Stimulated activated CD4-positive, alpha-beta T cell treated with anti-CD3 and anti-CD28 coated beads, Interleukin-2, amount 100 ng/mL, for 4 hours (primary cell): ENCODE measurements at regions not wholly inside any gene's neighbourhood (a gene's known extent, or its start where the extent isn't known, plus 50 kb on each side); places are given as distances from the start of the nearest gene placed in this dataset.
"Not testable (repeated sequence)": the region's sequence is repeated elsewhere in the genome, so short reads cannot be mapped to it uniquely, and the experiment has no call there.

ENCODE experiments used
- DNase-seq: peaks from one replicate; pipeline ENCODE4 v3.0.0-alpha.2; 2020; ENCODE audit warnings: low read depth

DNA sequence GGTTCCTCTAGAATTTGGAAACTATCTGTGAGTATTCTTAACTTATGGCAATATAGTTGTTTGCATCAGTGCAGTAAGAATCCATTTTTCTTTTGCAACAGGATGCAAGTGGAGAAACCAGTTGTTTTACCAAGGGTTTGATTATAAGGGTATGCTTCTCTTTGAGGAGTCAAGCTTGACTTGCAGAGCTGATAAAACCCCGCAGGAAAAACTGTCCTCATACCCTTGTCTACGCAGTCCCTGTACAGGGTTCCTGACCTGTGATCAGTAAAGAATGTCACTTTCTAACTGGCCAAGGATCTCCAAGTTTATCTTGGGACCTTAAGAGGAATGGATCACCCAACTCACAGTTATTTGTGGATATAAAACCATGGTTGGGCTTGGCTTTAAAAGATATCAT is 161.1 kb upstream of the OLIG3 start:
- DNase-seq = no peak

DNA sequence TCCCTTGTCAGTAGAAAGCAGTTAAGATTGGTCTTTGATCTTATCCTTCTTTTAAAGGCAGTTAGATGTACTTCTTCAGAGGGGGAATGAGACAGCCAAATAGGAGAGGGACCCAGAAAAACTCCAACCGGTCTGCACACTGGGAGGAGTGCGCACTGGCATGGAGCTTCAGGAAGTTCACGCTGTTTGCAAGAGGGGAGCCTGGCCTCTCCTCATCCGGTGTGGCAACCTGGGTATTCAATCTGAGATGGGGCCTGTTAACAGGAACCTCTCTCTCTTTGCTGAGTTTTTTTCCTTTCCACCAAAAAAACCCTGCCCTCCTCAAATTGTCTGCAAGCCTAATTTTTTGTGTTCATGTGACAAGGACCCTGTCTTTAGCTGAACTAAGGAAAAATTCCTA is 162.5 kb upstream of the OLIG3 start:
- DNase-seq = no peak

DNA sequence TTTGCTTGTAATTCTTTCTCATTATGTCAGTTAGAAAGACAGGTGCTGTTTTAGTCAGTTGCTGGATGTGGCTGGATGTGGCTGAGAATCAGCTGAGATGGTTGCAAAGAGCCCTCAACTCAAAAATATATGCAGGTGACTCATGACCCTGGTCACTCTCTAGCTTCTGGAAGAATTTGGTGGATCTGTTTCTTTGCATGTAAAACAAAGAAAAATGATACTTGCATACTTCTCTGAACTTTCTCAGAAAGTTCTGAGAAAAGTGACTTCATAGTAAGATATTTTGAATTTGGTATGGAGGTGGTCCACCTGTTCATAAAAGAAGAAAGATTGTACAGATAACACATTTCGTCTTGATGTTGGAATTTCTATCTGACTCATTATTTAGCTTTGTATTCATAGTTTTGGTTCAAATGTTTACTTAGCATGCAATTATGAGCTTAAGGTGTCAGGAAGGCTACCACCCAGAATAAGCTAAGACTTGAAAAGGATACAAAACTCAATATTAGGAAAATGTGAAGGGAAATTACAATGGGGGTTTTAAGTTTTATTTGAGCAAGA is 163.2 kb upstream of the OLIG3 start:
- no peak for DNase-seq

DNA sequence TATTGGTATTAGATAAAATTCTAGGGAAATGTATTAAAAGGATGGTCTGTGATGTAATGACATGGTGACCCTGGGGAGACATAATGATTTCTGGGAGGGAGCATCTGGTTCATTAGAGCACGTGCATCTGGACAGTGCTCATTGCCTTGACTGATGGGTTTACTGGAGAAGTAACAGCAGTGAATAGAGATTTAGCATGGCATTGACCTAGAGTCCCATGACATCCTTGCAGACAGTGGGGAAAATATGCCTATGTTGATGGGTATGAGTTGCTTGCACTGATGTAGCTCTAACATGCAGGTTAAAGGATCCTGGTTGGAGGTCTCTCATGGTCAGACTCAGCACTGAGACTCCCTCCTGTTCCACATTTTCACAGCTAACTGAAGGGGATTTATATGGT is 164.1 kb upstream of the OLIG3 start:
- no peak for DNase-seq

DNA sequence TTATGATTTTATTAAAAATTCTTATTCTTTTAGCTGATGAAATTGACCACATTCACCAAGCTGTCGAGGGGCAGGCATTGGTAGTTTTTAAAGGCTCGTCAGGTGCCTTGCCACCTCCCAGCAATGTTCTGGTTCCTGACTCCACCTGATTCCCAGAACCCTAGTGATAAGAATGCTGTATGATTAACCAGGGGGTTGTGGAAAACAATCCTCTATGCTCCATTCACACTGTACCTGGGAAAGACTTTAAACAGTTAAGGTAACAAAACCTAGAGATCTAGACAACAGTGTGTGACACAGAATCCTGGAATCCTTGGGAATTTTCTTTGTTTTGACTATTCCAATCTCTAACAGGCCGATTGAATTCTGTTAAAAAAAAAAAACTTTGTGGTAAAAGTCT is 165.7 kb upstream of the OLIG3 start:
- DNase-seq = no peak

- DNase-seq = no peak
These were observed 166.1 kb upstream of the OLIG3 start for GRCh38 chr6:137660296-137660731.

GRCh38 chr6:137661601-137662000 is 167.4 kb upstream of the OLIG3 start:
- DNase-seq = peak; percentile 55

GRCh38 chr6:137664183-137664582 is 170.0 kb upstream of the OLIG3 start:
- DNase-seq = no peak

- DNase-seq = no peak
These were observed 171.2 kb upstream of the OLIG3 start for GRCh38 chr6:137665342-137665934.

GRCh38 chr6:137666202-137666774 is 172.1 kb upstream of the OLIG3 start:
- DNase-seq = no peak

- DNase-seq = no peak
These were observed 179.4 kb upstream of the OLIG3 start for GRCh38 chr6:137673603-137674002.

- DNase-seq = no peak
These were observed 182.7 kb upstream of the OLIG3 start for GRCh38 chr6:137676888-137677287.

- no peak for DNase-seq
These were observed 183.5 kb upstream of the OLIG3 start for GRCh38 chr6:137677709-137678108.

- no peak for DNase-seq
These were observed 184.3 kb upstream of the OLIG3 start for GRCh38 chr6:137678451-137678850.

GRCh38 chr6:137680705-137681346 is 186.2 kb upstream of the TNFAIP3 start:
- no peak for DNase-seq

DNA sequence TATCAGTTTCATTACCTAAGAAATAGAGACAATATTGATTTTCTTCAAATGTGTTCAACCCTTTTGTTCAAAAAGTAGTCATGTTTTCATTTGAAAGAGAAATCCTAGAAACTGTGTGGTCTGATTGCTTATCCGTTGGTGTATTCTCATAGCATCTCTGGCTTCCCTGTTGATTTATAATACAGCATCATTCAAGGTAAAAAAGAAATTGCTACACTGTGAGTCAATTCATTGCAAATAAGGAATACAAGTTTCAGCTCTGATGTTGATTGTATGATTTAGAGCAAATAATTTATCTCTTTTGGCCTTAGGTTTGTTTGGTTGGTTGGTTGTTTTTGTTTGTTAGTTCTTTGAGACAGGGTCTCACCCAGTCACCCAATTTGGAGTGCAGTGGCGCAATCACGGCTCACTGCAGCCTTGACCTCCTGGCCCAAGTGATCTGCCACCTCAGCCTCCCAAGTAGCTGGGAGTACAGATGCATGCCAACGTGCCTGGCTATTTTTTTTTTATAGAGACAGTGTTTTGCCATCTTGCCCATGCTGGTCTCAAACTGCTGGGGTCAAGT is 185.5 kb upstream of the TNFAIP3 start:
- DNase-seq = no peak

DNA sequence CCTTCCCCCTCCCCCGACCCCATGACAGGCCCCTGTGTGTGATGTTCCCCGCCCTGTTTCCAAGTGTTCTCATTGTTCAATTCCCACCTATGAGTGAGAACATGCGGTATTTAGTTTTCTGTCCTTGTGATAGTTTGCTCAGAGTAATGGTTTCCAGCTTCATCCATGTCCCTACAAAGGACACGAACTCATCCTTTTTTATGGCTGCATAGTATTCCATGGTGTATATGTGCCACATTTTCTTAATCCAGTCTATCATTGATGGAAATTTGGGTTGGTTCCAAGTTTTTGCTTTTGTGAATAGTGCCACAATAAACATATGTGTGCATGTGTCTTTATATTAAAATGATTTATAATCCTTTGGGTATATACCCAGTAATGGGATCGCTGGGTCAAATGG is 184.4 kb upstream of the TNFAIP3 start:
- not testable (repeated sequence) for DNase-seq

- DNase-seq = no peak
These were observed 183.1 kb upstream of the TNFAIP3 start for GRCh38 chr6:137683916-137684315.

DNA sequence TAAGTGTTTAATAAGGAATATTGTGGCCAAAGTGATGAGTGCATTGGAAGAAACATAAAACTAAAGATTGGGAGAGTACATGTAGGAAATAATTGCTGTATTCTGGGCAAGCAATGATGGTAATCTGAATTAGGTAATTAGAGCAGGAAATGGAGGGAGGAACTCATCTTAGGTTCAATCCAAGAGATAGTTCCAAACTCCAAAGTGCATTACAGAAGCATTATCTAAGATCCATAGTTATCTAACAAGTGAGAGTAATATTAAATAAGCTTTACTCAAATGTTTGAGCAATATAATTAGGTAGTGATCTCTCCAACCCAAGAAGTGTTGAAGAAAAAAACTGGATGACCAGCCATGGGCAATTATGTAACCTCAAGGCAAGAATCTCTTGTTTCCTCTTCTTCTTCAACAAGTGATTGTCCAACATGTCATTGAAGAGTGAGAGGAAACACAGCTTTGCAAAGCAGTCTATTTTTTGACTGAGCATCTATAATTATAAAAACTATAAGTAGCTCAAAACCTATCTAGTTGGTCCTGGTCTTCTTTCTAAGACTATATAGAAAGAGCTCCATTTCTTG is 181.2 kb upstream of the TNFAIP3 start:
- DNase-seq = no peak

- DNase-seq = no peak
These were observed 179.2 kb upstream of the TNFAIP3 start for GRCh38 chr6:137687818-137688217.

DNA sequence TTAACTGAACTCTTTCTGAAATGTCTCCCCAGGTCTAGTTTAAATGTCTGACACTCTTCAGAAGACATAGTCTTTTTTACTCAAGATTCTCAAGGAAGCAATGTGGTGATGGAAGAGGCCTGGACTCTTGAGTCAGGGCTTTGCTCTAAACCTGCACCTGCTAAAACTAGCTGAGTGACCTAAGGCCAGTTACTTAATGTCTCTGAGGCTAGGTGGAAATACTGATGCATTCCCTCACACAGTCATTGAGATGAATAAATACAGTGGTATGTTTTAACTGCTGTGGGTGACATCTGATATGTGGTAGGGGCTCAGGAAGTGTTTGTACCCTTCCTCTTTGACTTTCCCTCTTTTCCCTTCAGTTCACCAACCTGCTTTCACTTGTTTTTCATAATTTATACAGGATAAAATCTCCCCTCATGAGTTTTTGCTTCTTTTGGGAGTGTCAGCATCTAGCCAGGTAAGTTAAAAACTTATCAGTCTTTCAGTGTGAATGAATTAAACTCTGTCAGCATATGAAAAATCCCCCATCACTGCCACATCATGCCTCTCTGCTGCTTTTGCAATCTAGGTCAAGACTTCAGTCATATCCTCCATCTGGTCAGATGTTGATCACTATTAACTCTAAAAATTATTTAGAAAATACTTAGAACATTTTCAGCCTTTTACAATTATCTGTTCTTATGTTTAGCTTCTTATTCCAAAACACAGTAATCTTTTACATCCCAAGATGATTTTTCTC is 178.7 kb upstream of the TNFAIP3 start:
- no peak for DNase-seq

DNA sequence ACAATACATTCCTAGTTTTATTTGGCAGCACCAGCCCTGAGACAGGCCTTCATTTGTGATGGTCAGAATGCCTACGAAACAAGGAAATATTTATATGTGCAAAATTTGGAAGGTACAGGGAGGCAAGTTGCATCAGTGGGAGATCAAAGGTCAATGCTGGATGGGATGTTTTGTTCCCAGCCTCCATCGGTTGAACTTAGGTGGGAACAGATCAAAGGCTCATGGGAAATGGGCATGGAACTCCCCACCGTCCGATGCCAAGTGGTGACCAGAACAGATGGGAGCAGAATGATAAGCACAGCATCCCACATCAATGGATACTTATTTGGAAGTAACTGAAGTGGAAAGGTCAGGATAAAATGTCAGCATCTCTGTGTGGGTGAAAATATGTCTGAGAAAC is 177.7 kb upstream of the TNFAIP3 start:
- DNase-seq = no peak
